SK-N-SH (cell line): ENCODE measurements at regions not wholly inside any gene's neighbourhood (a gene's known extent, or its start where the extent isn't known, plus 50 kb on each side); places are given as distances from the start of the nearest gene placed in this dataset.

Experiments used
- CTCF ChIA-PET: fragments of 300-600, 350-600 bp; formaldehyde crosslinking; extraction: SDS; loops from one replicate; lab custom pipeline; 2021; lab: Yijun Ruan, JAX
- POLR2A ChIA-PET: fragments of 350-600 bp; sonication (Branson Sonifier 250); formaldehyde crosslinking; extraction: SDS; loops from one replicate; lab custom pipeline; 2020; ENCODE audit warnings: antibody characterized with exemption, inconsistent platforms; lab: Yijun Ruan, JAX
- DNase-seq: peaks from one replicate; pipeline ENCODE4 v3.0.0; 2012
- H2AFZ ChIP-seq: fragments of 200-600 bp; sonication (generic); 2 replicates; pipeline ENCODE4 v1.8.1; 2016; ENCODE audit warnings: antibody characterized with exemption, mild to moderate bottlenecking, low read depth
- H3F3A ChIP-seq: fragments of 200-600 bp; sonication (generic); replicated peaks from 2 replicates; pipeline ENCODE3; 2016; ENCODE audit warnings: antibody characterized with exemption, mild to moderate bottlenecking; ENCODE audit not compliant: insufficient read depth
- H3K27ac ChIP-seq, 2 experiments: fragments of 200-500 bp in 1 of 2; fragments of 200-600 bp in 1 of 2; sonication (Bioruptor generic) in 1 of 2; sonication (generic), shearing (Covaris generic) in 1 of 2; 2 replicates each; pipeline versions ENCODE4 v1.5.1 to v1.6.1; 2014 to 2016; ENCODE audit warnings: low read depth in 2 of 2, inconsistent platforms in 1 of 2, low read length in 1 of 2, mild to moderate bottlenecking in 1 of 2, mixed read lengths in 1 of 2
- H3K27me3 ChIP-seq: fragments of 200-600 bp; sonication (generic), shearing (Covaris generic); 2 replicates; pipeline ENCODE4 v1.6.1; 2016; ENCODE audit warnings: mixed run types; ENCODE audit not compliant: insufficient read depth
- H3K36me3 ChIP-seq, 2 experiments: fragments of 200-500 bp in 1 of 2; fragments of 200-600 bp in 1 of 2; sonication (Bioruptor generic) in 1 of 2; sonication (generic) in 1 of 2; replicated peaks in 1 of 2; 2 replicates each; pipeline versions ENCODE3 to v1.5.1; 2014 to 2016; ENCODE audit warnings: low read length in 1 of 2, mild to moderate bottlenecking in 1 of 2; ENCODE audit not compliant: insufficient read depth in 2 of 2, control insufficient read depth in 1 of 2
- H3K4me1 ChIP-seq, 2 experiments: fragments of 200-500 bp in 1 of 2; fragments of 200-600 bp in 1 of 2; sonication (Bioruptor generic) in 1 of 2; sonication (generic), shearing (Covaris generic) in 1 of 2; 2 replicates each; pipeline versions ENCODE4 v1.5.1 to v1.6.1; 2014 to 2016; ENCODE audit warnings: low read depth in 1 of 2, low read length in 1 of 2, mixed run types in 1 of 2; ENCODE audit not compliant: insufficient read depth in 2 of 2, control insufficient read depth in 1 of 2
- H3K4me2 ChIP-seq: fragments of 200-600 bp; sonication (generic), shearing (Covaris generic); 2 replicates; pipeline ENCODE4 v1.6.1; 2017; ENCODE audit warnings: mixed run types
- H3K4me3 ChIP-seq, 2 experiments: fragments of 200-500 bp in 1 of 2; fragments of 200-600 bp in 1 of 2; sonication (Bioruptor generic) in 1 of 2; sonication (generic), shearing (Covaris generic) in 1 of 2; 2 replicates each; pipeline versions ENCODE4 v1.5.1 to v1.8.1; 2014 to 2016; ENCODE audit warnings: low read depth in 2 of 2, inconsistent platforms in 1 of 2, low read length in 1 of 2, mild to moderate bottlenecking in 1 of 2, mixed read lengths in 1 of 2, moderate library complexity in 1 of 2
- H3K79me2 ChIP-seq: fragments of 200-600 bp; sonication (generic); 2 replicates; pipeline ENCODE4 v1.8.1; 2017; ENCODE audit warnings: mild to moderate bottlenecking; ENCODE audit not compliant: insufficient read depth
- H3K9ac ChIP-seq: fragments of 200-600 bp; sonication (generic); 2 replicates; pipeline ENCODE4 v1.6.1; 2017; ENCODE audit warnings: mixed run types
- H3K9me2 ChIP-seq: fragments of 200-600 bp; sonication (generic); 2 replicates; pipeline ENCODE4 v1.6.1; 2017; ENCODE audit warnings: mixed run types
- H3K9me3 ChIP-seq: fragments of 200-600 bp; sonication (generic); 2 replicates; pipeline ENCODE4 v1.6.1; 2017; ENCODE audit warnings: mixed run types, mild to moderate bottlenecking, moderate library complexity
- H4K20me1 ChIP-seq: fragments of 200-600 bp; sonication (generic); 2 replicates; pipeline ENCODE4 v1.6.1; 2017; ENCODE audit warnings: mild to moderate bottlenecking, mixed run types; ENCODE audit not compliant: insufficient read depth
- FOSL2 ChIP-seq: IDR thresholded peaks from 2 replicates; pipeline ENCODE4 v1.4.0; 2012; ENCODE audit warnings: low read depth, mild to moderate bottlenecking, moderate library complexity, borderline replicate concordance
- FOXJ3 ChIP-seq: sonication (generic); formaldehyde crosslinking; IDR thresholded peaks from 2 replicates; pipeline ENCODE4 v1.5.1; 2020; ENCODE audit warnings: mild to moderate bottlenecking, missing genetic modification reagents
- FOXM1 ChIP-seq: IDR thresholded peaks from 2 replicates; pipeline ENCODE4 v1.4.0; 2012; ENCODE audit warnings: low read depth, mild to moderate bottlenecking
- GABPA ChIP-seq: IDR thresholded peaks from 2 replicates; pipeline ENCODE4 v1.4.0; 2012; ENCODE audit warnings: low read depth, mild to moderate bottlenecking
- GATA2 ChIP-seq: sonication (generic); formaldehyde crosslinking; IDR thresholded peaks from 2 replicates; pipeline ENCODE4 v1.5.0; 2020; ENCODE audit warnings: mild to moderate bottlenecking, missing genetic modification reagents
- JUND ChIP-seq: IDR thresholded peaks from 2 replicates; pipeline ENCODE4 v1.4.0; 2012
- MAX ChIP-seq: IDR thresholded peaks from 2 replicates; pipeline ENCODE4 v1.4.0; 2012; ENCODE audit warnings: low read depth
- MXI1 ChIP-seq: IDR thresholded peaks from 2 replicates; pipeline ENCODE4 v1.6.1; 2012; ENCODE audit warnings: mild to moderate bottlenecking, low read depth, low read length, improper control_type of control experiment
- NFIC ChIP-seq: IDR thresholded peaks from 2 replicates; pipeline ENCODE4 v1.4.0; 2012; ENCODE audit warnings: borderline replicate concordance
- RAD21 ChIP-seq: IDR thresholded peaks from 2 replicates; pipeline ENCODE4 v1.6.1; 2012; ENCODE audit warnings: mild to moderate bottlenecking, low read length
- RCOR1 ChIP-seq: fragments of 150-350 bp; IDR thresholded peaks from 2 replicates; pipeline ENCODE4 v1.6.1; 2017; ENCODE audit warnings: antibody characterized with exemption, low read length
- RFX5 ChIP-seq: IDR thresholded peaks from 2 replicates; pipeline ENCODE4 v1.6.1; 2012; ENCODE audit warnings: mild to moderate bottlenecking, improper control_type of control experiment, low read length
- SIN3A ChIP-seq: IDR thresholded peaks from 2 replicates; pipeline ENCODE4 v1.6.1; 2012; ENCODE audit warnings: low read depth, mild to moderate bottlenecking, low read length, moderate library complexity, borderline replicate concordance
- SMC3 ChIP-seq: IDR thresholded peaks from 2 replicates; pipeline ENCODE4 v1.6.1; 2012; ENCODE audit warnings: low read depth, low read length, improper control_type of control experiment
- TAF1 ChIP-seq: IDR thresholded peaks from 2 replicates; pipeline ENCODE4 v1.6.1; 2012; ENCODE audit warnings: low read depth, mild to moderate bottlenecking, low read length, moderate library complexity, borderline replicate concordance
- TCF12 ChIP-seq: IDR thresholded peaks from 2 replicates; pipeline ENCODE4 v1.4.0; 2012
- TEAD4 ChIP-seq: IDR thresholded peaks from 2 replicates; pipeline ENCODE4 v1.4.0; 2012; ENCODE audit warnings: mild to moderate bottlenecking, borderline replicate concordance; ENCODE audit not compliant: insufficient read depth
- YY1 ChIP-seq: IDR thresholded peaks from 2 replicates; pipeline ENCODE4 v1.4.0; 2012; ENCODE audit warnings: low read depth, mild to moderate bottlenecking
- WGBS: methylation state at CpG from one replicate; pipeline ENCODE4 v1.1.6; 2017; ENCODE audit warnings: low lambda C conversion rate; 5-methylcytosine and 5-hydroxymethylcytosine counted together
- TF ChIP-seq, protein P1 (sequence below): IDR thresholded peaks from 2 replicates; pipeline ENCODE4 v1.6.1; 2012; ENCODE audit warnings: mild to moderate bottlenecking, low read depth, low read length, moderate library complexity
- TF ChIP-seq, protein P2 (sequence below): IDR thresholded peaks from 2 replicates; pipeline ENCODE4 v1.4.0; 2012; ENCODE audit warnings: low read depth, borderline replicate concordance

DNA sequence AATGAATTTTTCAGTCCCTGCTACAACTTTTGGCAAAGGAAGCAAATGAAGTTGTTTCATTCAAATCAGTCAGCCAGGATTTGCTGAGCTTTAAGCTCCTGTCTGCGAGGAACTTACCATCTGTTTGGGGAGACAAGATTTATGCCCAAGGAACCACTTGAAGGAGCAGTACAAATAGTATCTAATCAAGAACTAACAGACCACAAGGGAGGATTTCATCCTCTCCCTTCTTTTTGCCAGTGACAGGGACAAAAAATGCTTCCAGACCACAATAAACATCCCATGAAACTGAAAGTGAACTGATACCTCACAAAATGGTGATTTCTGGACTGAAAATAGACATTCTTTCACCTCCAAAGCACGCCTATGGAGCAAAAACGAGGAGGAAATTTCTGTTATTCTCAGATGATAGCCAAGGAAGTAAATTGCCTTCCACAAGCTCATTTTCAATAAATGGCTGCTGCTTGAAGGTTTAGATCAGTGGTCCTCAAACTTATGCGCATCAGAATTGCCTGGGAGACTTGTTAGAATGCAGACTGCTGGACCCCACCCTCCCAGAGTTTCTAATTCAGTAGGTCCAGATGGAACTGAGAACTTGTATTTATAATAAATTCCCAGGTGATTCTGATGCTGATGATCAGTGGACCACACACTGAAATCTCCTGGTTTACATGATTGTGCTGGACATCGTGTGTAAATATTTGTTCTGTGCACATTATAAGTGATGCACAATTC is 202.4 kb upstream of the GADL1 start:
- Histone ChIP-seq H3K27ac (no peak overlapping the region), H3K4me2 (no peak overlapping the region), H3K4me1 (no peaks in the 10 kb centered on the region), H2AFZ (no peak overlapping the region), H3F3A (no peaks in the 10 kb centered on the region), H3K4me3 (no peak overlapping the region), H3K9ac (no peak overlapping the region), H3K36me3 (no peaks in the 10 kb centered on the region), H3K27me3 (no peaks in the 10 kb centered on the region; the same call in 1 of the 2 replicates), H3K9me3 (no peaks in the 10 kb centered on the region), H3K9me2 (no peaks in the 10 kb centered on the region), H3K79me2 (no peaks in the 10 kb centered on the region), H4K20me1 (no peaks in the 10 kb centered on the region)
- CTCF ChIA-PET, result no interaction called here
- TF ChIP-seq RCOR1 (no peak), TEAD4 (no peak), MAX (no peak), FOSL2 (no peak), MXI1 (no peak), GATA2 (CRISPR knock-in tag) (no peak), FOXM1 (no peak), TCF12 (no peak), NFIC (no peak), SIN3A (no peak), SMC3 (no peak), RAD21 (no peak), RFX5 (no peak), JUND (no peak), GABPA (no peak), YY1 (no peak), TAF1 (no peak), FOXJ3 (CRISPR knock-in tag) (no peak)
- TF ChIP-seq, protein P1, sequence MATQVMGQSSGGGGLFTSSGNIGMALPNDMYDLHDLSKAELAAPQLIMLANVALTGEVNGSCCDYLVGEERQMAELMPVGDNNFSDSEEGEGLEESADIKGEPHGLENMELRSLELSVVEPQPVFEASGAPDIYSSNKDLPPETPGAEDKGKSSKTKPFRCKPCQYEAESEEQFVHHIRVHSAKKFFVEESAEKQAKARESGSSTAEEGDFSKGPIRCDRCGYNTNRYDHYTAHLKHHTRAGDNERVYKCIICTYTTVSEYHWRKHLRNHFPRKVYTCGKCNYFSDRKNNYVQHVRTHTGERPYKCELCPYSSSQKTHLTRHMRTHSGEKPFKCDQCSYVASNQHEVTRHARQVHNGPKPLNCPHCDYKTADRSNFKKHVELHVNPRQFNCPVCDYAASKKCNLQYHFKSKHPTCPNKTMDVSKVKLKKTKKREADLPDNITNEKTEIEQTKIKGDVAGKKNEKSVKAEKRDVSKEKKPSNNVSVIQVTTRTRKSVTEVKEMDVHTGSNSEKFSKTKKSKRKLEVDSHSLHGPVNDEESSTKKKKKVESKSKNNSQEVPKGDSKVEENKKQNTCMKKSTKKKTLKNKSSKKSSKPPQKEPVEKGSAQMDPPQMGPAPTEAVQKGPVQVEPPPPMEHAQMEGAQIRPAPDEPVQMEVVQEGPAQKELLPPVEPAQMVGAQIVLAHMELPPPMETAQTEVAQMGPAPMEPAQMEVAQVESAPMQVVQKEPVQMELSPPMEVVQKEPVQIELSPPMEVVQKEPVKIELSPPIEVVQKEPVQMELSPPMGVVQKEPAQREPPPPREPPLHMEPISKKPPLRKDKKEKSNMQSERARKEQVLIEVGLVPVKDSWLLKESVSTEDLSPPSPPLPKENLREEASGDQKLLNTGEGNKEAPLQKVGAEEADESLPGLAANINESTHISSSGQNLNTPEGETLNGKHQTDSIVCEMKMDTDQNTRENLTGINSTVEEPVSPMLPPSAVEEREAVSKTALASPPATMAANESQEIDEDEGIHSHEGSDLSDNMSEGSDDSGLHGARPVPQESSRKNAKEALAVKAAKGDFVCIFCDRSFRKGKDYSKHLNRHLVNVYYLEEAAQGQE, result no peak
- TF ChIP-seq, protein P2, sequence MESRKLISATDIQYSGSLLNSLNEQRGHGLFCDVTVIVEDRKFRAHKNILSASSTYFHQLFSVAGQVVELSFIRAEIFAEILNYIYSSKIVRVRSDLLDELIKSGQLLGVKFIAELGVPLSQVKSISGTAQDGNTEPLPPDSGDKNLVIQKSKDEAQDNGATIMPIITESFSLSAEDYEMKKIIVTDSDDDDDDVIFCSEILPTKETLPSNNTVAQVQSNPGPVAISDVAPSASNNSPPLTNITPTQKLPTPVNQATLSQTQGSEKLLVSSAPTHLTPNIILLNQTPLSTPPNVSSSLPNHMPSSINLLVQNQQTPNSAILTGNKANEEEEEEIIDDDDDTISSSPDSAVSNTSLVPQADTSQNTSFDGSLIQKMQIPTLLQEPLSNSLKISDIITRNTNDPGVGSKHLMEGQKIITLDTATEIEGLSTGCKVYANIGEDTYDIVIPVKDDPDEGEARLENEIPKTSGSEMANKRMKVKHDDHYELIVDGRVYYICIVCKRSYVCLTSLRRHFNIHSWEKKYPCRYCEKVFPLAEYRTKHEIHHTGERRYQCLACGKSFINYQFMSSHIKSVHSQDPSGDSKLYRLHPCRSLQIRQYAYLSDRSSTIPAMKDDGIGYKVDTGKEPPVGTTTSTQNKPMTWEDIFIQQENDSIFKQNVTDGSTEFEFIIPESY, result no peak
- WGBS, result 71% methylated on average over 5 of the region's 5 CpGs
- no peak for DNase-seq
- POLR2A ChIA-PET, result no interaction called here
